ENCODE measurements at regions not wholly inside any gene's neighbourhood (a gene's known extent, or its start where the extent isn't known, plus 50 kb on each side); places are given as distances from the start of the nearest gene placed in this dataset.
"Not testable (repeated sequence)": the region's sequence is repeated elsewhere in the genome, so short reads cannot be mapped to it uniquely, and the experiment has no call there.

GRCh38 chr12:89289720-89290119 is 62.6 kb downstream of the DUSP6 start:
- in situ Hi-C loops (cut with MboI; ENCODE audit: low sequenced_read_pairs): no loop called here

GRCh38 chr12:89288959-89289358 is 63.3 kb downstream of the DUSP6 start:
- in situ Hi-C loops (cut with MboI; ENCODE audit: low sequenced_read_pairs): no loop called here

GRCh38 chr12:89286501-89286900 is 65.8 kb downstream of the DUSP6 start:
- in situ Hi-C loops (cut with MboI; ENCODE audit: low sequenced_read_pairs): no loop called here

- in situ Hi-C loops (cut with MboI; ENCODE audit: low sequenced_read_pairs): no loop called here
These were observed 70.8 kb downstream of the DUSP6 start for GRCh38 chr12:89281539-89281867.

DNA sequence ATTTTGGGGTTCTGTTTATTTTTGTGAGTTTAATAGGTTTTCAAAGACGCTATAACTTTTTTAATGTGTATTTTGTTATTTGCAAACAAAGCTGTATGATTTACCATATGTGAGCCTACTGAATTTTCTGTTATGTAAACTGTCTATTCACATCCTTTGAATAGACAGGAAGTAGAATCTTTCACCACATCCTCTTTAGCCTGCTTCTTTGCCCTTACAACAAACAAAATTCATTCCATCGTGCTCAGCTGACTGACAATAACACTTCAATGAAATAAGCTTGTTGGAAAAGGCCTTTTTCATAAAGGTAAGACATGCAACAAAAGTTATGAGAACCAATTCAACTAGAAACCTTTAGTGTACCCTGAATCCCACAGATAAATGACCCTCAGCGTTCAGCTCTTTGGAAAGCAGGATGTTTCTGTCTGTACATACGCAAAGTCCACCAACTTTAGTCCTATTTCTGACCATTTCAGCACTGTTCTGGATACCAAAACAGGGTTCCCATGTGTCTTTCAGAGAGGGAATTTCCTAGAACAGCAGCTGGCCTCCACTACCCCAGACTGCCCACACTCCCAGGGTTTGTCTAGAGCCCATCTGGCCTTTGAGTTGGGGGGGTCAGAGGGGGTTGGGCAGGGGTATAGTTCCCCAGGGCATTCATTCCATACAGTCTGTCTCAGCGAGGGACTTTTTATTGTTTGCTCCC is 71.3 kb downstream of the DUSP6 start:
- in situ Hi-C loops (cut with MboI; ENCODE audit: low sequenced_read_pairs): no loop called here

GRCh38 chr12:89279499-89279898 is 72.8 kb downstream of the DUSP6 start:
- in situ Hi-C loops (cut with MboI; ENCODE audit: low sequenced_read_pairs): no loop called here

DNA sequence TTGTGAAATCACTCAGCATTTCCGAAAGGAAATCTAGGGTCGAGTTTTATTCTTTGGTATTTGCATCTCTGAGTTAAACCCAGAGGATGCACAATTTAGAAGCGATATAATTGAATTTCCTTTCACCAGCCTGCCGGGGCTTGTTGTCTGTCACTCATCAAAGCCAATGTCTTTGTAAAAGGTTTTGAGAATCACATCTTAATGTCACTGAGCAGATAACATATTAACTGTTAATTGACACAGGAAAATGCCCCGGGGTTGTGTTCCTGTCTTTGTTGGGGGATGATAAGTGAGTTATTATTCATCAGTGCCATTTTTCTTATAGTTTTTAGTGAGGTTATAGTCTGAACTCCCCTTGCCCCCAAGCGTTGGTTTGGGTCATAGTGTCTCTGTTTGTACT is 73.4 kb downstream of the DUSP6 start:
- in situ Hi-C loops (cut with MboI; ENCODE audit: low sequenced_read_pairs): no loop called here

- in situ Hi-C loops (cut with MboI; ENCODE audit: low sequenced_read_pairs): no loop called here
These were observed 74.1 kb downstream of the DUSP6 start for GRCh38 chr12:89278169-89278568.

GRCh38 chr12:89276860-89277259 is 75.4 kb downstream of the DUSP6 start:
- in situ Hi-C loops (cut with MboI; ENCODE audit: low sequenced_read_pairs): no loop called here

DNA sequence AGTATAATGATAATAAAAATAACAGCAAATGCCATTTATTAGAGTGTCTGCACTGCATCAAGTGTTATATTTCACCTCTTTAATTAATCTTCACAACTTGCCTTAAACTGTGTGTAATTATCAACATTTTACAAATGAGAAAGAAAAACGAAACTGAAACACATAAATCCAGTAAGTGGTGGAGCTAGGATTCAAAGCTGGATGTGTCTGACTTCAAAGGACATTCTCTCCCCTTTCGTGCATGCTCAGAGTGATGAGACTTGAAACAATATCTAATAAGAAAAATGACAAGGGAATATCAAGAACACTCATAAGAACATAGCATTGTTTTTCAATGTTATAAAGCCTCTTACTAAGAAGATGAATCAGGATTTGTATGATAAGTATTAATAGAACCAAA is 78.8 kb downstream of the DUSP6 start:
- in situ Hi-C loops (cut with MboI; ENCODE audit: low sequenced_read_pairs): no loop called here

GRCh38 chr12:89270548-89270947 is 81.8 kb downstream of the DUSP6 start:
- in situ Hi-C loops (cut with MboI; ENCODE audit: low sequenced_read_pairs): no loop called here

GRCh38 chr12:89269174-89269573 is 83.1 kb downstream of the DUSP6 start:
- in situ Hi-C loops (cut with MboI; ENCODE audit: low sequenced_read_pairs): no loop called here

GRCh38 chr12:89267404-89267803 is 84.9 kb downstream of the DUSP6 start:
- in situ Hi-C loops (cut with MboI; ENCODE audit: low sequenced_read_pairs): no loop called here

GRCh38 chr12:89266574-89267188 is 85.6 kb downstream of the DUSP6 start:
- in situ Hi-C loops (cut with MboI; ENCODE audit: low sequenced_read_pairs): not testable (repeated sequence)

DNA sequence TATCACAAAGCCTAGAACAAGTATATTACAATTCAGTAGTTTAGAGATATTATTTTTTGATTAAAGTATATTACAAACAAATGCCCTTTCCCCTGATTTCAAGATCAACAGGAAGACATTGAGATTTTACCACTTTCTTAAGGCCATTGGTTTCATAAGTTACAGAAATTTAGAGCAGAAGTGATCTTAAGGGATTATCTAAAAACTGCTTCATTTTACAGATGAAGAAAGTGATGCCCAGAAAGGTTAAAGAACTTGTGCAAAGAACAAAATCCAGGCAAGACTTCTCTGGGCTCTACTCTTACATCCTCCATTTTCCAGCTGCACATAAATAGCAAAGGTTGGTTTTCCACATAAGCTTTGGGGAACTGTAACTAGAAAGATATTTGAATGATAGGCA is 87.5 kb downstream of the DUSP6 start:
- in situ Hi-C loops (cut with MboI; ENCODE audit: low sequenced_read_pairs): no loop called here

DNA sequence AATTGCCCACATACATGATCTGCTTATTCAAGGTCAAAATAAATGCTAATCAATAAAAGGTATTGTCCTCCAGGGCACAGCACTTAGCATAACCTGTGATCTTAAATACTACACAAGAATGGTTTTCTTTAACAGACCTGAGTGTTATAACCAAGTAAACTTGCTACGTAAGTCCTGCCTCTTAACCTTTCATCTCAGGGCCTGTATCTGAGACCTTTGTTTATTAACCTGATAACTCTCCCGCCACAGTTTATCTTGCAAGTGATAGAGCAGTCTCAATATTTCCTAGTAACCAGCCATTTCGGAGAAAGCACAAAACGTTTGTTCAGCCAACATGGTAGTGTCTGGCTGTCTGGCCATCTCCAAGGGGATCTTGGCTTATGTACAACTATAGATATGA is 88.4 kb downstream of the DUSP6 start:
- in situ Hi-C loops (cut with MboI; ENCODE audit: low sequenced_read_pairs): no loop called here

DNA sequence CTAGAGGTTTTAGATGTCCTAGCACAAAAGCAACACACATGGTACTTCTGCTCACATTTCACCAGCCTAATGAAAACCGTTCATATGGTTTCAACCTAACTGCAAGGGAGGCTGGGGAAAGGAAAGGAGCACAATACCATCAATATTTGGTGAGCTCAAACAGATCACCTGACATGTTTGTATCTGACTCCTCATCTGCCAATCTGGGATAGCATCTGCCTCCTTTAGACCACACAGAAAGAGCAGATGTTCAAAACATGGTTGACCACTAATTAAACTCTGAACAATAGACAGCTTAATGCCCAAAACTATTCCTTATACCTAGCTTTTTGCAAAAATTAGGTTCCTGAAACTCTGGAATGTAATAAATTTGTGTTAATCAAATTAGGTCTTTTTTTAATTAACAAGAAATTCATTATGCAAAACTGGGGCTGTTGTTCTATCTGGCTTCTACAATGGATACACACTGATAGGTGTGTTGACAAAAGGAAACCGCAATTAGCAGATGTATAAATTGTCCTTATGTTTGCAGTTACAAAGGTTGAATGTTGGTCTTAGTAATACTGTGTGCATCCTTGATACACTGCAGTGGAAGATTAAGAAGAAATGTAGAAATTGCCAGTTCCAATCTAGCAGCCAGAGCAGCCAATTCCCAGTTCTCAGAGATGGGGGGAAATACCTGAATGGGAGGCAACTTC is 89.3 kb downstream of the DUSP6 start:
- in situ Hi-C loops (cut with MboI; ENCODE audit: low sequenced_read_pairs): no loop called here

GRCh38 chr12:89261982-89262381 is 90.3 kb downstream of the DUSP6 start:
- in situ Hi-C loops (cut with MboI; ENCODE audit: low sequenced_read_pairs): no loop called here

- in situ Hi-C loops (cut with MboI; ENCODE audit: low sequenced_read_pairs): no loop called here
These were observed 91.3 kb downstream of the DUSP6 start for GRCh38 chr12:89260841-89261637.

DNA sequence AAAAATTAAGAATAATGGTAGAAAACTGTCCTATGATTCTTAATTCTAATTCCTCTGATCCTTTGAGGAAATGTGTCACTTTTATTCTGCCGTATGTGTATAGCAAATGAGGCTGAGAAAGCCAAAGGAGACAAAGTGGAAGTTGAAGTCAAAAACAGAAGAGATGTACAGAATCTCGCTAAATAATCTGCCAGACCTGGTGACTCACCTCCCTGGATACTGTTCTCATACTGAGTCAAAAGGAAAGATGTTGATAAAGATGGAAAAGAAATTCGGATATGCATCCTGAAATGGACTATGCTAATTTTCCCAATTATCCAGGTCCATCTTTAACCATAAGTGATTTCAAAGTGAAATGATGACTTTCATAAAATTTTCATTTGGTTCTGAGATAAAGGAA is 92.5 kb downstream of the DUSP6 start:
- in situ Hi-C loops (cut with MboI; ENCODE audit: low sequenced_read_pairs): no loop called here

DNA sequence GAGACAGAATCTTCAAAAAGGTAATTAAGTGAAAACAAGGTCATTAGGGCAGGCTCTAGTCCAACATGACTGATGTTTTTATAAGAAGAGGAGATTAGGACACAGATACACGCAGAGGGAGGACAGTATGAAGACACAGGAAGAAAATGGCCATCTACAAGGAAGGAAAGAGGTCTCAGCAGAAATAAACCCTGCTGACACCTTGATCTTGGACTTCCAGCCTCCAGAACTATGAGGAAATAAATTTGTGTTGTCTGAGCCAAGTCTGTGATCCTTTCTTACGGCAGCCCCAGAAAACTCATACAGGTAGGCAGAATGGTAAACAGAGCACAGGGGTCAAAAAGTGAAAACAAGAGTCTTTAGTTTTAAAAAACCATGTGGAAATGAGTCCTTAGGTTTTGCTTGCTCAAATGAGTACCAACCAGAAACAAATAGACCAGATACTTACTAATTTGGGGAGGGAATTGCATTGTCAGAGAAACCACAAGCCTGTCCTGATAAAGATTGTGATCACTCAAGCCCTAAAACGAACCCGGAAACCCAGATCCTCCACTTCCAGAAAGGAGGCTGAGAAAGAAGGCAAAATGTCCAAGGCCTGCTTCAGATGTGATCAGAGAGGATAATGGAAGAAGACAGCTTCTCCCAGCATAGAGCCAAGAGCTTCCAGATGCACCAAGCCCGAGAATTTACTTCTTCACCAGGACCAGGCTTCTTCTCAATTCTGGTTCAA is 93.9 kb downstream of the DUSP6 start:
- in situ Hi-C loops (cut with MboI; ENCODE audit: low sequenced_read_pairs): no loop called here

Measured in HL-60/S4 treated with phorbol 12-myristate 13-acetate at 8.2 ng/mL for 4 days and 3 days (cell line).